RWPE2 (cell line): ENCODE measurements at regions not wholly inside any gene's neighbourhood (a gene's known extent, or its start where the extent isn't known, plus 50 kb on each side); places are given as distances from the start of the nearest gene placed in this dataset.

ENCODE experiments used
- ATAC-seq: fragments of 200-7000 bp; cut with Tn5 transposase; 3 replicates; pipeline ENCODE4 v1.9.1; 2021; ENCODE audit warnings: low read depth
- DNase-seq: peaks from one replicate; pipeline ENCODE4 v3.0.0-alpha.2; 2020; ENCODE audit warnings: low spot score
- H3K27ac ChIP-seq: fragments of 450-650 bp; 2 replicates; pipeline ENCODE4 v1.5.1; 2017; ENCODE audit warnings: mild to moderate bottlenecking; ENCODE audit not compliant: poor library complexity, severe bottlenecking
- H3K27me3 ChIP-seq: fragments of 250-450 bp; sonication (Bioruptor Pico); 2 replicates; pipeline ENCODE4 v1.5.1; 2021; ENCODE audit warnings: mild to moderate bottlenecking, moderate library complexity; ENCODE audit not compliant: insufficient read depth, poor library complexity, severe bottlenecking
- H3K36me3 ChIP-seq: fragments of 250-450 bp; sonication (Bioruptor Pico); 2 replicates; pipeline ENCODE4 v1.5.1; 2020; ENCODE audit warnings: low read depth, mild to moderate bottlenecking, moderate library complexity
- H3K4me1 ChIP-seq: fragments of 250-450 bp; sonication (Bioruptor Pico); 2 replicates; pipeline ENCODE4 v1.5.1; 2021; ENCODE audit warnings: mild to moderate bottlenecking, moderate library complexity; ENCODE audit not compliant: insufficient read depth, poor library complexity, severe bottlenecking
- H3K4me3 ChIP-seq: fragments of 250-450 bp; sonication (Bioruptor Pico); 2 replicates; pipeline ENCODE4 v1.5.1; 2021; ENCODE audit warnings: mild to moderate bottlenecking, moderate library complexity; ENCODE audit not compliant: severe bottlenecking
- H3K9me3 ChIP-seq: fragments of 250-450 bp; sonication (Bioruptor Pico); 2 replicates; pipeline ENCODE4 v1.5.1; 2021; ENCODE audit warnings: mild to moderate bottlenecking, moderate library complexity; ENCODE audit not compliant: severe bottlenecking
- CTCF ChIP-seq: fragments of 450-650 bp; IDR thresholded peaks from one replicate; pipeline ENCODE4 v1.5.1; 2017; ENCODE audit warnings: mild to moderate bottlenecking, moderate library complexity; ENCODE audit not compliant: poor library complexity, severe bottlenecking

GRCh38 chr2:71748227-71748626, 294.9 kb downstream of the DYSF start:
- ATAC-seq (no peak), DNase-seq (no peak)
- no peak for TF ChIP-seq CTCF
- H3K27me3 ChIP-seq = no peaks in the 10 kb centered on the region
- no peaks in the 10 kb centered on the region for H3K36me3 ChIP-seq
- peaks cover 19% of the 10 kb centered on the region for H3K4me1 ChIP-seq
- no peaks in the 10 kb centered on the region for H3K9me3 ChIP-seq
- H3K4me3 ChIP-seq = no peak overlapping the region
- H3K27ac ChIP-seq = no peak overlapping the region

GRCh38 chr2:71747559-71747958, 294.2 kb downstream of the DYSF start:
- TF ChIP-seq CTCF = no peak
- Histone ChIP-seq H3K4me1 (peaks cover 19% of the 10 kb centered on the region), H3K27ac (no peak overlapping the region), H3K9me3 (no peaks in the 10 kb centered on the region), H3K4me3 (no peak overlapping the region), H3K27me3 (no peaks in the 10 kb centered on the region), H3K36me3 (no peaks in the 10 kb centered on the region)
- DNase-seq (no peak), ATAC-seq (no peak)

- no peak overlapping the region for H3K4me3 ChIP-seq
- no peaks in the 10 kb centered on the region for H3K36me3 ChIP-seq
- H3K27ac ChIP-seq = no peak overlapping the region
- ATAC-seq (peak; percentile 17; the same call in 1 of the 3 replicates), DNase-seq (no peak)
- H3K4me1 ChIP-seq = peaks cover 19% of the 10 kb centered on the region
- H3K27me3 ChIP-seq = no peaks in the 10 kb centered on the region
- no peaks in the 10 kb centered on the region for H3K9me3 ChIP-seq
- no peak for TF ChIP-seq CTCF
Measured at GRCh38 chr2:71746946-71747501, 293.7 kb downstream of the DYSF start.

GRCh38 chr2:71744781-71745180, 291.4 kb downstream of the DYSF start:
- DNase-seq = no peak
- Histone ChIP-seq H3K27ac (no peak overlapping the region), H3K36me3 (no peaks in the 10 kb centered on the region), H3K27me3 (no peaks in the 10 kb centered on the region), H3K4me3 (no peak overlapping the region), H3K4me1 (peaks cover 15% of the 10 kb centered on the region), H3K9me3 (no peaks in the 10 kb centered on the region)
- no peak for TF ChIP-seq CTCF
- ATAC-seq = no peak

GRCh38 chr2:71743995-71744675, 290.8 kb downstream of the DYSF start:
- Histone ChIP-seq H3K4me3 (no peak overlapping the region), H3K9me3 (no peaks in the 10 kb centered on the region), H3K4me1 (peaks cover 10% of the 10 kb centered on the region), H3K36me3 (no peaks in the 10 kb centered on the region), H3K27ac (no peak overlapping the region), H3K27me3 (no peaks in the 10 kb centered on the region)
- no peak for TF ChIP-seq CTCF
- ATAC-seq (no peak), DNase-seq (no peak)
